Pancreas (tissue), 10 donors: ENCODE measurements at regions not wholly inside any gene's neighbourhood (a gene's known extent, or its start where the extent isn't known, plus 50 kb on each side); places are given as distances from the start of the nearest gene placed in this dataset.
"Not testable (repeated sequence)": the region's sequence is repeated elsewhere in the genome, so short reads cannot be mapped to it uniquely, and the experiment has no call there.

ENCODE experiments used
- ATAC-seq, 4 donors: fragments of 200-7000 bp; cut with Tn5 transposase; one replicate each; pipeline versions ENCODE4 v1.8.0 to v1.9.1; 2020; ENCODE audit warnings: mild to moderate bottlenecking in 4 of 4, moderate library complexity in 4 of 4
- DNase-seq, 6 donors: peaks; one replicate each; pipeline ENCODE4 v3.0.0-alpha.2; 2020
- FAIRE-seq: peaks from 2 replicates; lab custom pipeline; 2012; peaks lifted over from hg19 to GRCh38; lab: Jason Lieb, UNC
- H3K27ac ChIP-seq, 4 donors: fragments of 200-600 bp; sonication (generic); 1 replicate in 3 of 4; 2 replicates in 1 of 4; pipeline versions ENCODE4 v1.5.0 to v1.8.0; 2020
- H3K27me3 ChIP-seq, 4 donors: fragments of 200-600 bp; one replicate each; pipeline ENCODE4 v1.8.0; 2021
- H3K36me3 ChIP-seq, 3 donors: fragments of 200-600 bp; sonication (generic) in 1 of 3; one replicate each; pipeline versions ENCODE4 v1.5.0 to v1.8.0; 2020 to 2021
- H3K4me1 ChIP-seq, 3 donors: fragments of 200-600 bp; one replicate each; pipeline ENCODE4 v1.8.0; 2021
- H3K4me3 ChIP-seq, 4 donors: fragments of 200-600 bp; sonication (generic) in 2 of 4; one replicate each; pipeline versions ENCODE4 v1.5.0 to v1.8.0; 2020 to 2021
- H3K9me3 ChIP-seq, 4 donors: fragments of 200-600 bp; one replicate each; pipeline ENCODE4 v1.8.0; 2021
- CTCF ChIP-seq, 4 donors: fragments of 200-600 bp; sonication (generic) in 3 of 4; IDR thresholded peaks; one replicate each; pipeline versions ENCODE4 v1.5.0 to v1.8.0; 2021; ENCODE audit warnings: antibody characterized with exemption in 4 of 4
- WGBS, 2 donors: extraction: QIAGEN DNeasy Blood & Tissue Kit; methylation state at CpG; one replicate each; pipeline ENCODE4 v1.1.7; 2013; 5-methylcytosine and 5-hydroxymethylcytosine counted together
- intact Hi-C, 3 donors: fragments of 100-400 bp; cut with DNase I; formaldehyde crosslinking; loops; one replicate each; pipeline versions ENCODE4 v1.11.1 to v1.14.2; 2022
- donor health status: healthy with polysubstance abuse.
- donor health status: DM: no; HTN: no; CAD: no; lungs with moderate emphysema.
- donor health status: DM: no; HTN: no; CAD: no.
- donor health status: control.
- donor health status: control.
- donor health status: Bipolar disorder and iron deficiency.
- donor health status: DM: yes; HTN: yes; CAD: no.
- donor health status: DM: no; HTN: no; CAD: no.
- donor health status: DM: no; HTN: no; CAD: no.
- donor health status: DM: yes; HTN: yes; CAD: no.

- no peak for TF ChIP-seq CTCF (IDR thresholded peaks at IDR 0.05)
- intact Hi-C loops = no loop called here
- ATAC-seq (no peak), FAIRE-seq (no peak), DNase-seq (peak in 3 of 6 donors; percentile 5 to 51 (median 6))
- WGBS, 2 donors = 78 to 85% methylated on average over 19 to 22 of the region's 22 CpGs
- no peak overlapping the region for H3K4me3 ChIP-seq
- H3K36me3 ChIP-seq = no peaks in the 10 kb centered on the region
- no peaks in the 10 kb centered on the region for H3K9me3 ChIP-seq
- H3K4me1 ChIP-seq = no peaks in the 10 kb centered on the region
- no peak overlapping the region for H3K27ac ChIP-seq
- H3K27me3 ChIP-seq = peaks cover 0 to 5% (median 0%) of the 10 kb centered on the region in 4 donors
Measured at GRCh38 chr13:18943273-18943672, 238.4 kb downstream of the TUBA3C start.

- FAIRE-seq = no peak
- no peak for DNase-seq
Measured at GRCh38 chr13:18936104-18936503, 245.5 kb downstream of the TUBA3C start.

GRCh38 chr13:18921063-18921462 lies 260.6 kb downstream of the TUBA3C start:
- intact Hi-C loops = no loop called here
- Histone ChIP-seq H3K9me3 (no peaks in the 10 kb centered on the region), H3K4me1 (no peaks in the 10 kb centered on the region), H3K27me3 (no peaks in the 10 kb centered on the region), H3K36me3 (no peaks in the 10 kb centered on the region), H3K27ac (no peak overlapping the region), H3K4me3 (no peak overlapping the region)
- WGBS, 2 donors = 22 to 28% methylated on average over 4 of the region's 4 CpGs
- no peak for ATAC-seq
- DNase-seq = no peak
- FAIRE-seq = no peak
- TF ChIP-seq CTCF (IDR thresholded peaks at IDR 0.05) = no peak

More at GRCh38 chr13:18936104-18936503, 245.5 kb downstream of the TUBA3C start:
- H3K36me3 ChIP-seq = no peaks in the 10 kb centered on the region
- no peaks in the 10 kb centered on the region for H3K4me1 ChIP-seq
- no peak for TF ChIP-seq CTCF (IDR thresholded peaks at IDR 0.05)
- H3K9me3 ChIP-seq = no peaks in the 10 kb centered on the region
- ATAC-seq = no peak
- intact Hi-C loops = no loop called here
- H3K4me3 ChIP-seq = no peak overlapping the region
- peaks cover 0 to under 1% (median 0%) of the 10 kb centered on the region in 4 donors for H3K27me3 ChIP-seq
- 36 to 48% methylated on average over 3 of the region's 3 CpGs for WGBS, 2 donors
- no peak overlapping the region for H3K27ac ChIP-seq

- 53 to 59% methylated on average over 12 of the region's 12 CpGs for WGBS, 2 donors
- FAIRE-seq, H3K36me3 ChIP-seq, intact Hi-C loops, H3K4me3 ChIP-seq, H3K9me3 ChIP-seq, ATAC-seq, H3K27ac ChIP-seq, DNase-seq, H3K4me1 ChIP-seq, H3K27me3 ChIP-seq: not testable (repeated sequence)
Measured at GRCh38 chr13:18905096-18905495, 276.5 kb downstream of the TUBA3C start.

- ATAC-seq = not testable (repeated sequence)
Measured at GRCh38 chr13:18895411-18895810, 286.2 kb downstream of the TUBA3C start.

GRCh38 chr13:18891242-18891641 lies 290.4 kb downstream of the TUBA3C start:
- H3K4me1 ChIP-seq, H3K27me3 ChIP-seq, ATAC-seq, H3K36me3 ChIP-seq, H3K27ac ChIP-seq, intact Hi-C loops, DNase-seq, H3K4me3 ChIP-seq, FAIRE-seq, H3K9me3 ChIP-seq: not testable (repeated sequence)
- WGBS, 2 donors = 15 to 20% methylated on average over 1 of the region's 1 CpG

More at GRCh38 chr13:18895411-18895810, 286.2 kb downstream of the TUBA3C start:
- intact Hi-C loops, DNase-seq, H3K27me3 ChIP-seq, H3K27ac ChIP-seq, H3K4me1 ChIP-seq, H3K9me3 ChIP-seq, H3K4me3 ChIP-seq, FAIRE-seq, H3K36me3 ChIP-seq: not testable (repeated sequence)
- 67 to 84% methylated on average over 10 to 13 of the region's 13 CpGs for WGBS, 2 donors

GRCh38 chr13:18874875-18875789 lies 306.5 kb downstream of the TUBA3C start:
- DNase-seq (peak; percentile 16 to 73 (median 56)), ATAC-seq (peak; percentile 77 to 99 (median 93))
- FAIRE-seq, H3K9me3 ChIP-seq, H3K36me3 ChIP-seq, H3K27me3 ChIP-seq, H3K4me3 ChIP-seq, intact Hi-C loops, H3K4me1 ChIP-seq, H3K27ac ChIP-seq: not testable (repeated sequence)
- 27 to 31% methylated on average over 53 to 72 of the region's 72 CpGs for WGBS, 2 donors

- DNase-seq, H3K4me3 ChIP-seq, H3K27me3 ChIP-seq, H3K36me3 ChIP-seq, FAIRE-seq, H3K4me1 ChIP-seq, intact Hi-C loops, H3K9me3 ChIP-seq, H3K27ac ChIP-seq, ATAC-seq: not testable (repeated sequence)
- WGBS, 2 donors = 50 to 58% methylated on average over 4 of the region's 4 CpGs
Measured at GRCh38 chr13:18870557-18870956, 311.1 kb downstream of the TUBA3C start.

GRCh38 chr13:18869365-18869764 lies 312.3 kb downstream of the TUBA3C start:
- H3K27ac ChIP-seq, H3K4me3 ChIP-seq, DNase-seq, H3K27me3 ChIP-seq, H3K9me3 ChIP-seq, H3K4me1 ChIP-seq, FAIRE-seq, intact Hi-C loops, ATAC-seq, H3K36me3 ChIP-seq: not testable (repeated sequence)
- WGBS, 2 donors = 68% methylated on average over 2 of the region's 2 CpGs
